Epithelial cell of proximal tubule (primary cell): ENCODE measurements at regions not wholly inside any gene's neighbourhood (a gene's known extent, or its start where the extent isn't known, plus 50 kb on each side); places are given as distances from the start of the nearest gene placed in this dataset.

Source experiments
- DNase-seq: peaks from one replicate; pipeline ENCODE4 v3.0.0-alpha.2; 2011; ENCODE audit warnings: low read depth
- H3K4me3 ChIP-seq: 2 replicates; pipeline ENCODE4 v1.5.1; 2011; ENCODE audit warnings: low read depth, mild to moderate bottlenecking, low read length
- TF ChIP-seq, protein P1 (sequence below): conservative IDR thresholded peaks from 2 replicates; pipeline ENCODE4 v1.5.1; 2012; ENCODE audit warnings: low read depth, mild to moderate bottlenecking, low read length

DNA sequence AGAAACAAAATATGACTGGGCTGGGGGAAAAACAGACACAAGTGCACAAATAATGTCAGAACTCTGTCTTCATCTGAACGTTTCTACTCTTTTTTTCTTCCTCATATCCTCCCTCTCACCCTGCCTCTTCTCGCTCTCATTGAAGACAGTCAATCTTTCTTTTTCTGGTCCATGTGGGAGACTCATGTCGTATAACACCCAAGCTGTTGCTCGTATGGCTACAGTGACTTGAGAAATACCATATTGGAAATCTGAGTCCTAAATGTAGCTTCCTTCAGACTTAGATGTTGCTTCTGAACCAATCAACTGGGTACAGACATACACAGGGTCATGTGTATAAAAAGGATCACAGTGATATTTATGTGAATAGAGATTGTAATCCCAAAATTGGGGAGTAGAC, 579.8 kb upstream of the CELF2 start:
- H3K4me3 ChIP-seq, result no peak overlapping the region
- TF ChIP-seq, protein P1, sequence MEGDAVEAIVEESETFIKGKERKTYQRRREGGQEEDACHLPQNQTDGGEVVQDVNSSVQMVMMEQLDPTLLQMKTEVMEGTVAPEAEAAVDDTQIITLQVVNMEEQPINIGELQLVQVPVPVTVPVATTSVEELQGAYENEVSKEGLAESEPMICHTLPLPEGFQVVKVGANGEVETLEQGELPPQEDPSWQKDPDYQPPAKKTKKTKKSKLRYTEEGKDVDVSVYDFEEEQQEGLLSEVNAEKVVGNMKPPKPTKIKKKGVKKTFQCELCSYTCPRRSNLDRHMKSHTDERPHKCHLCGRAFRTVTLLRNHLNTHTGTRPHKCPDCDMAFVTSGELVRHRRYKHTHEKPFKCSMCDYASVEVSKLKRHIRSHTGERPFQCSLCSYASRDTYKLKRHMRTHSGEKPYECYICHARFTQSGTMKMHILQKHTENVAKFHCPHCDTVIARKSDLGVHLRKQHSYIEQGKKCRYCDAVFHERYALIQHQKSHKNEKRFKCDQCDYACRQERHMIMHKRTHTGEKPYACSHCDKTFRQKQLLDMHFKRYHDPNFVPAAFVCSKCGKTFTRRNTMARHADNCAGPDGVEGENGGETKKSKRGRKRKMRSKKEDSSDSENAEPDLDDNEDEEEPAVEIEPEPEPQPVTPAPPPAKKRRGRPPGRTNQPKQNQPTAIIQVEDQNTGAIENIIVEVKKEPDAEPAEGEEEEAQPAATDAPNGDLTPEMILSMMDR, result no peak
- DNase-seq, result no peak

DNA sequence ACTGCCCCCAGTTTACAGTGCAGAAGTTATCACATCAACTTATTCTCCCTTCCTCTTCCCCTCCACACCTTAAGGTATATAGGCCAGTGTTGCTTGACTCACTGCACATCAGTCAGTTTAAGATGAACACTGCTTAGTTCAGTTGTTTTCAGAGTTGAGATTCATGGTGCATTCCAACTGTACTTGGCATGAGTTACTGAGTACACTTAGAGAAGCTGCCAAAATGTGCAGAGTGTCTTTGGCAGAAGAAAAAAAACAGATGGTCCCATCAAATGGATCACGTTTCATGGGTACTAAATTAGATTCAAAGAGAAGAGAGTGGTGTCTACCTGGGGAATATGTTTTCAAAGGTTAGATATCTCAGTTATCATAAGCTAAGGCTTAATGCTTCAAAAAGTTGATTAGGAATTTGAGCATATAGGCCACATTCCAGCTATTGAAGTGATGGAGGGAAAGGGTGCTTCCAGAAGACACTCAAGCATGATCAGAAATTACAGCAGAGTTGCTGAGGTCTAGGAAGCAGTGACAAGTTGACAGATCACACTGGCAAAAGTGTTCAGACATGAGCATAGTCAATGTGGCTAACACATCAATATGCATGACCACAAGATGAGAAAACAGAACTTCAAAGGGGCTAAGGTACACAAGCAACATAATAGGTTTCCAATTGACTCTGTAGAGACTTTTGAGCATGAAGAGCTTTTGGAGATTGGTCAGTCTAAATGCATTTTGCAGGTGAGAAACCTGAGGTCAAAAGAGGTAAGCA, 579.2 kb upstream of the CELF2 start:
- H3K4me3 ChIP-seq, result no peak overlapping the region
- no peak for DNase-seq
- TF ChIP-seq, protein P1, result no peak

DNA sequence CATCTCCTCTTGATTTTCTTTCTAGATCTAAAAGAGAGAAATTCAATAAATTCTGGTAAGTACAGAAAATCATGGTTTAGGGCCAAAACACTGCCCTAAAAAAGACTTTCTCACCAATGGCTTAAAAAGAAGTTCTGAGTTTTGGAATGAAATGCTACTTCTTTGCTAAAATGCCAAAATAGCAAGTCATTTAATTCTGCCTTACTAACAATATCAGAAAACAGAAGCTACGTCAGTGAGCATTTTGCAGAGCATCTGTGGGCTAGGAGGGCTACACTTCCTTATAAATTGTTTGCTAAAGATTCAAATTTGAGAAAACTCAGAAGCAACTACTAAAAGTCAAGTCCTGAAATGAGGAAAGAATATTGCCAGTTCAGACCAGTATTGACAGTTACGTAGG, 560.8 kb upstream of the CELF2 start:
- TF ChIP-seq, protein P1, result no peak
- no peak for DNase-seq
- no peak overlapping the region for H3K4me3 ChIP-seq

DNA sequence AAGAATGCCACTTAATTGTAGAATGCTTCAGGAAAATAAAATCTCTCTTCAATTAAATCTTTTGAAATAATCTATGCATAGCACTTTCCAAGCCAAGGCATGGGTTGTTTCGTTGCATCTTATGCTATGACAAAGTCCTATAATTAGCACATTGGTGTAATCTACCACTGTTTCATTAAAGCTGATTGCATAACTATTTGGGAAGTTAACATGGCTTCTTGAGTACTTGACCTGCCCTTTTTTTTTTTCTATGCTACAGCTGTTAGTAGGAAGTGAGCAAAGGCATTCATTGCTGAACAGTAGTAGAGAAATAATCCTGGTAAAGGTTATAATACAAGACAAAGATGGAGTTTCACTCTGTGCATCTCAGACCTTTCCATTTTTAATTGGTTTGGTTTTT, 557.2 kb upstream of the CELF2 start:
- TF ChIP-seq, protein P1, result no peak
- DNase-seq, result no peak
- no peak overlapping the region for H3K4me3 ChIP-seq

DNA sequence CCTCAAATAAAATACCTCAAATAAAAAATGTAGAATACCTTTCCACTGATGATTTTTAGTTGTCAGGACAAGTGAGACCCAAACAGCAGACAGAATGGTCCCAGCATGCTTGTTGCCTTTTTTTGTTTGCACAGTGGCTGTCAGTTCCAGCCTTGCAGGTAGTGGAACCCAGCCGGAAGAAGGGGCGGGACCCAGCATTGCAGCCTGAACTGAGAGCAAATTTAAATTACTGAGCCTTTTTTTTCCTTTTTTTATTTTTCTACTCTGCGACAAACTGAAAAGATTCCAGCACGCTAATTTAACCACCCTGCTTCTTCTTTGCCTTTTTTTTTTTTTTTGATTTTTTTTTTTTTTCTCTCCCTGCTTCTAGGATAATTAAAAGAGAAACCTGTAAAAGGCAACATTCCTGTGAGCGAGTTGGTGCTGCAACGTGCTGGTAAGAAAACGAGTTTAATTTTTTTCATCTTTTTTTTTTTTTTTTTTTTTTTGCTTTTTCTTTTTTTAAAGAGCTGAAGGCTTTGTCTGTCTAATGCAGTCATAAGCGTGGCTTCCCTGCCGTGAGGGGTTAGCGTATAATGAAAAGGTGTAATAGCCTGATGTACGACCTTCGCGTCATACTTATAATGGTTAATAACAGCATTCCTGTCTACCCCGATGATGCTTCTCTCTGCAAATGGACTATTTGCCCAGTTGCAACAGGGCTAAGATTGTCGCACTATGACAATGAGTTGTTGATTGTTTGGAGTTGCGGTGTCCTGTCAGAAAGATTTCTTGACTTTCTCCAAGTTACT, 555.3 kb upstream of the CELF2 start:
- no peak for DNase-seq
- no peak overlapping the region for H3K4me3 ChIP-seq
- TF ChIP-seq, protein P1, result no peak

DNA sequence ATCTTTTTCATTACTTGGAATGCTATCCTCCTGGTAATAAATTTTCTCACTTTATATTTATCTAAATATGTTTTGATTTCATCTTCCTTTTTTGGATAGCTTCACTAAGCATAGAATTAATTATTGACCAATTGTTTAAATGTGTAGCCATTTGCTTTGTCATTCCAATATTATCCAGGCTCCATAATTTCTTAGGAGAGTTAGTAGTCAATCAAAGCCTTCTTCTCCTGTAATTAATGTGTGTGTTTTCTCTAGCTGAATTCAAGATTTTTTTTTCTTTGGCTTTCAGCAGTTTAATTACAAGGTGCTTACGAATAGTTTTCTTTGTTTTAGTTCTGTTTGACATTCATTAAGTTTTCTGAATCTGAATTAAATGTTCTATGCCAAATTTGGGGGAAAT, 545.9 kb upstream of the CELF2 start:
- DNase-seq, result no peak
- TF ChIP-seq, protein P1, result no peak
- no peak overlapping the region for H3K4me3 ChIP-seq

DNA sequence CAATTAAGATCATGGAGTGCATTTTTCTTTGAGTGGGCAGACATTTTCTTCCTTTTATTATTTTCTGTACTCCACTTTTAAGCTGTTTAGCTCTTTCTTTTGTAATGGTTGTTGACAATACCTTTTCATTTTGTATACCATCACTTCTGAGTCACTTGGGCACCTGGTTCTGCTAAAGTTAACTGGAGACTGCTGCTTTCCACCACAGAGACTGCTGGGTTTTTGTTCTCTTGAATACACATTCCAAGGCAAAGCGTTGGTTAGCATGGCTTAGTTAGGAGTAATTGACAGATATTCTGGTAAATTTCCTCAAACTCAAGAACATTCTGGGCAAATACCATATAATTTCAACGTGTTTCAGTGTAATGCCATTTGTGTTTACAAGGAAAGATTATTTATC, 541.9 kb upstream of the CELF2 start:
- no peak for DNase-seq
- TF ChIP-seq, protein P1, result no peak
- H3K4me3 ChIP-seq, result no peak overlapping the region
